ENCODE measurements at regions not wholly inside any gene's neighbourhood (a gene's known extent, or its start where the extent isn't known, plus 50 kb on each side); places are given as distances from the start of the nearest gene placed in this dataset.

GRCh38 chr6:19450651-19451050 is 386.5 kb upstream of the ID4 start:
- DNase-seq (ENCODE audit: low read depth): no peak

- DNase-seq (ENCODE audit: low read depth): no peak
Observed at GRCh38 chr6:19452495-19452894, 384.7 kb upstream of the ID4 start.

DNA sequence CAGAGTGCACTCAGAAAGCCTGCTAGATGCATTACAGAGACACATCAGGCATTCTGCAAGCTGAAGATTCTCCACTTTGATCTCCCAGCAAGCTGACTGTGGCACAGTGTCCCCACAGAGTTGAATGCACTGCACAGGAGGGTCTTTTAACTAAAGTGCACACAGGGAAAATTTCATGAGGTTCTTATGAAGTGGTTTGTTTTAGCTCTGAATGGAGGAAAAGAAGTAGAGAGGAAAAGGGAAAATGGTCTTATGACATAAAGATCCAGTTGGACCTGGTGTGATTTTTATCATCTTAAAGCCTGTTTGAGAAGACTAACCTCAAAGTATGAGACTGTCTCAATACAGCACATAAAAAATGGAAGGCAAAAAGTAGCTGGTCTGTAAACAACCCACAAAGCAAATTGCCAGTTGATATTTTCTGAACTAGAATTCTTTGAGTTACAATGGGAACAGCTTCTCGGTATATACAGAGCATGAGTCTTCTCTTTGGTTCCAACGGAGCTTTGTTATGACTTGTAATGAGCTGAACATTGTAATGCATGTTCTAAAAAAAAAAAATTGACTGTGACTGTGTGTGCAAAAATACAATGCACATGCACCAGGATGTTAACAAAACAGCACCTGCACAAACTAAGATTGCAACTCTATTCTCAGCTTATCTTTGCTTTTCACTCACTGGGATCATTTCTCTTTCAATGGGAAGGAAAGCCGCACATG is 383.0 kb upstream of the ID4 start:
- DNase-seq (ENCODE audit: low read depth): no peak

- no peak for DNase-seq (ENCODE audit: low read depth)
Observed at GRCh38 chr6:19454721-19455392, 382.3 kb upstream of the ID4 start.

DNA sequence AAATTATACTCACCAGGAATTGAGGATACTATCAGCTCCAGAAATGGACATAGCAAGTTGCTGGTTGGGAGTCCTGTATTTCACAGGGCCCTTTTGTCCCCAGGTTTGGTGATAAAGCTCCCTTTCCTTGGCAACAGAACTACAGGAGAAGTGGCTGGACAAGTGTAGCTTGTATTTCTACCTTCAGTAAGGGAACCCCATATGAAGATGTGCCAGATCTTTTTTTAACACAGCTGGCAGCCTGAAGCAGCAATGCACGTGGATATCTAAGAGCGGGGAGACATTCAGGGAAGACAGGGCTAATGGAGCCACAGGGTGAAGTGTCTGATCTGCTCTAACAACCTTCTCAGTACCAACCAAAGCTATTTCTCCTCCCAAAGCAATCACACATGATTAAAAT is 373.9 kb upstream of the ID4 start:
- DNase-seq (ENCODE audit: low read depth): no peak

- no peak for DNase-seq (ENCODE audit: low read depth)
Observed at GRCh38 chr6:19463925-19464324, 373.2 kb upstream of the ID4 start.

GRCh38 chr6:19465256-19465655 is 371.9 kb upstream of the ID4 start:
- DNase-seq (ENCODE audit: low read depth): no peak

DNA sequence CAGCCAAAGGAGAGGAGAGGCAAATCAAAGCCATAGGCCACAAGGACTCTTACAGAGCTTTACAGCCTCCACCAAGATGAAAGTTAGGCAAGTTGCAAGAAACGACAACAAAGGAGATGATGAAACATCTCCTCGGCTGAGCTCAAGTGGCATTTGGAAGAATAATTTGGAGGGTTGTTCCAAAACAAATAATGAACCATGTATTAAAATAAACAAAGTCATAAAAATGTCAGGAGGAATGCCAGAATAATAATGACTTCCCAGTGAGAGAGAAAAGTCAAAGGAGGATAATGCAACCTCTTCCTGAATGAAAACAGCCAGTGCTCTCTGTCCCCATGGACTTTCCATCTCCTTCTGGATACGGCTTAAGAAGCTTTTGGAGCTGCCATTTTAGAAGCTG is 371.4 kb upstream of the ID4 start:
- no peak for DNase-seq (ENCODE audit: low read depth)

DNA sequence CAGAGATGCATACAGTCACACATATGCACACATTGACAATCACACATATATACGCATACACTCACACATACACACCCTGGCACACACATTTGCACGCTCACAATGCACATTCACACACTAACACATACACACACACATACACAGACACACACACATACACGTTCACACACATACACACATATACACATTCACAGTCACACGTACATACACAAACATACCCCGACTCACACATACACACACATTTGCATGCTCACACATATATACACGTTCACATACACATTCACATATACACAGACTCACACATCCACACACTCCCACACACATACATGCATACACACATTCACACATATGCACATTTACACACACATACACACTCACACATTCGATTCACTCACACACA is 366.8 kb upstream of the ID4 start:
- DNase-seq (ENCODE audit: low read depth): no peak

- DNase-seq (ENCODE audit: low read depth): peak; percentile 0
Observed at GRCh38 chr6:19472153-19472552, 365.0 kb upstream of the ID4 start.

DNA sequence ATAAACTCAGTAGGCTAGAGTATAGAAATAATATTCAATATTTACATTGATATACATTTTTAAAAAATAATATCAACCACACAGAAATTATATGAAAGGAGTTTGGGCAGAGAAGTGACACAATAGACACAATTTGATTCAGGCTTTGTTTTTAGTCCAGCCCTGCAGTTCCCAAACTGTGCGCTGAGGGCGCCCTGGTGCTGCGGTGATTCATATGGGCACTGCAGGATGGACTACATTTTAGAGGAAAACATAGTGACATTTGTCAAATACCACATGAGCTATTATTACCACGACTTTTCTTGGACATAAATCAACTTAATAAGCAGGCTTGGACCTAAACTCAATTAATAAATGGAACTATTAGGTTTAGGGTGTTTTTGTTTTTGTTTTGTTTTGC is 364.3 kb upstream of the ID4 start:
- no peak for DNase-seq (ENCODE audit: low read depth)

DNA sequence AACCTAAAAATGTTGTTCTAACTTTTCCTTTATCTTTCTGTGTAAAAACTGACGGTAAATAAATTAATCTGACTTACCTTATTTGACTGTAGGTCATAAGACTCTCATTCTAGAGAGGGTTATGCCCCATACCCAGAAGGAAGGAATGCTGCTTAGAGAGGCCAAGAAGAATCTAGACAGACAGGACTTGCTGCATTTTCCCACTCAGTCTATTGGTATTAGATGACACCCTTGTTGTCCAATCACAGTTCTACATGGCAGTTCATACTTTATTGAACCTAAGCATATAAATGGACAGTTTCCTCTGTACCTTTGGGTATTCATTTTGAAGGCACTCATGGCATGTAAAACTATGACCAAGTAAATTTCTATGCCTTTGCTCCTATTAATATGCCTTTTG is 359.6 kb upstream of the ID4 start:
- no peak for DNase-seq (ENCODE audit: low read depth)

- no peak for DNase-seq (ENCODE audit: low read depth)
Observed at GRCh38 chr6:19478273-19478672, 358.9 kb upstream of the ID4 start.

GRCh38 chr6:19478992-19479391 is 358.2 kb upstream of the ID4 start:
- DNase-seq (ENCODE audit: low read depth): no peak

DNA sequence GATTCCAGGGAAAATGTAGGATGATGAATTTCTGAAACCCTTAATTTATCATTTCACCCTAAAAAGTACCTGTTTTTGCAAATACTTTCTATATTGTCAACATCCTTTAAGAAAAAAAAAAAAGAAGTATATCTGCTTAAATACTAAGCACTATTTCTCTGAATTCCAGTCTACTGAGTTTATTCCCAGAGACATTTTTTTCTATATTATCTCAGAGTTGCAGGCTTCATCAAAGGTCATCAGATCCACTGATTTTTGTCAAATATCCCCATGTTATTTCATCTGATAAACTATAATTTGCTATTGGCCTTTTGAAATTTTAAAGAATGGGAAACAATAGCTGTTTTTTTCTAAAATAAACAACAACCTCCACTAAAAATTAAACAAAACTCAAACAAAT is 357.6 kb upstream of the ID4 start:
- DNase-seq (ENCODE audit: low read depth): no peak

DNA sequence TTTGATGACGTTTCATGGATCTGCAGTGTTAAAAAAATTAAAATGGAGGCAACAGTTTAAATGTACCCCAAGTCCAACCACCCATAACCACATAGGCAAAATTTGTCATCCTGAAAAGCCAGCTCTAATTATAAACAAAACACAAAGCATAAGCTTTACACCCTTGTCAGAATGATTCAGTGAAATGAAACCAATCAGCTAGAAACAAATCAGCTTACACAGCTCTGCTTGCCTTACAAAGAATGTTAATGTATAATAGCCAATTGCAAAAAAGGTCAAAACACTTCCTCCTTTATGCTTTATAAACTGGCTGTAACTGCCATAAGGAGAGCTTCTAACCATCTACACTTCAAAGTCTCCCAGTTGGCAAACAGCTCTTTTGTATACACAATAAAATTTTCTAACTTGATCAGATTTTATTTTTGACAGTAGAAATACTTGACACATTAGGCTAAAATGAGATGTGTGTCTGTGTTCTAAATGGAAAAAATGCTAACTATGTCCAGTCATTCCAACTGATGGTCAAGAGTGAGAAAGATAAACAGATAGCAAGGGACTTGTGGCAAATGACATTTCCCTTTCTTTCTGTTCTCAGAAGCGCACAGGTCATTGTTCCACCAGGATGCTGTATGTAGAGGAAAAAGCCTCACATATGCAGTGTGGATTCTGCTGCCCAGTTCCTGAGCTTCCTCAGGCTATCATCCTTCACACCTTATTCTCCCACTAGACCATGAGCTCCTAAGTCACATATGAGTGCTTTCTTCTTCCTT is 344.3 kb upstream of the ID4 start:
- DNase-seq (ENCODE audit: low read depth): no peak

DNA sequence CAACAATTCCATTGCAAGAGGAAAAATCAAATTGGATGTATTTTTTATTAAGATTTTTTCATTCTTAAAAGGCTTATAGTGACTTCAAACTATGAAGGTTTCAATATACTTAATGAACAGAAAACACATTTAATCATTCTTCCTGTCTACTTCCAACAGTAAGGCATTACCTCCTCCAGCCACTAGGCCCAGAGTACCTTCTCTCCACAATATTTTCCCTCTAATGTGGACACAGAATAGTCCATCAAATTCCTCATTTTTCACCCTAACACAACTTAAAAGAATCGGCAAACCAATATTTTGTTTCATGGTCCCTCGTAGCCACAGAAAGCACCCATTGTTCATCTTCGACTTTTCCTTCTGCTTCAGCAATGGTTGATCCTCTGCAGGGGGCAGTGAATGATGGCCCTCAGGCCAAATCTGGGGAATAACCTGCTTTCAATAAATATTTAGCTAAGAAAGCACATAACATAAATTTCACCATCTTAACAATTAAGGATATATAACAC is 335.4 kb upstream of the ID4 start:
- DNase-seq (ENCODE audit: low read depth): no peak

DNA sequence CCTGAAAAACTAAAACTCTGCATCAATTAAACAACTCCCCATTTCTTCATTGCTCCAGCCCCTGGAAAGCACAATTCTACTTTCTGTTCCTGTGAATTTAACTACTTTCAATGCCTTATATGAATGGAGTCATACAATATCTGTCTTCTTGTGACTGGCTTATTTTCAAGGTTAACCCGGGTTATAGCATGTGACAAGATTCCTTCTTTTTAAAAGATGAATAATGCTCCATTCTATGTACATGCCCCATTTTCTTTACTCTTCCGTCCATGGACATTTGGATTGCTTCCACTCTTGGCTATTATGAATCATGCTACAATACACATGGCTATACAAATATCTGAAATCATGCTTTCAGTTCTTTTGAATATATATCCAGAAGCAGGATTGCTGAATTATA is 334.9 kb upstream of the ID4 start:
- DNase-seq (ENCODE audit: low read depth): no peak

DNA sequence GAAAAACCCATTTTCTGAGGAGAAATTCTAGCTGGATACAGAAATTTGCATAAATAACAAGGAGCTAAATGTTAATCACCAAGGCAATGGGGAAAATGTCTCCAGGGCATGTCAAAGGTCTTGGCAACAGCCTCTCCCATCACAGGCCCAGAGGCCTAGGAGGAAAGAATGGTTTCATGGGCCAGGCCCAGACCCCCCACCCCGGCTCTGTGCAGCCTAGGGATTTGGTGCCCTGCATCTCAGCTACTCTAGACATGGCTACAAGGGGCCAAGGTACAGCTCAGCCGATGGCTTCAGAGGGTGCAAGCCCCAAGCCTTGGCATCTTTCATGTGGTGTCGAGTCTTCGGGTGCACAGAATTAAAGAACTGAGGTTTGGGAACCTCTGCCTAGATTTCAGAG is 321.2 kb upstream of the ID4 start:
- DNase-seq (ENCODE audit: low read depth): no peak

DNA sequence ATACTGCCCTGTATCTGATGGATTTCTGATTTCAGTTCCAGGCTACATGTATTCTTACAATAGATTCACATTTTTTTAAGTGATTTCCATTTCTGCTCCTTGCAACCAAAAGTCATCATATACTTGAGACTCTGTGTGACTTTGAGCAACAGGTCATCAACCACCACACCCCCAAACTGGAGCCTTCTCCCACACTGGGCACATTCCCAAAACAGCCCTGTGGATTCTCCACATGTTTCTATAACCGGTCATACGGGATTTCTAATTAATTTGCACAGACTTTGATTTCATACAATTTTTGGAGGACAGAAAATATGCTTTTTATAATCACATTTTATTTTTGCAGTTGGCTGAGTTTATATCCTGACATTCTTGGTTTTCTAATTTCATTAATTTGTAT is 317.2 kb upstream of the ID4 start:
- no peak for DNase-seq (ENCODE audit: low read depth)

DNA sequence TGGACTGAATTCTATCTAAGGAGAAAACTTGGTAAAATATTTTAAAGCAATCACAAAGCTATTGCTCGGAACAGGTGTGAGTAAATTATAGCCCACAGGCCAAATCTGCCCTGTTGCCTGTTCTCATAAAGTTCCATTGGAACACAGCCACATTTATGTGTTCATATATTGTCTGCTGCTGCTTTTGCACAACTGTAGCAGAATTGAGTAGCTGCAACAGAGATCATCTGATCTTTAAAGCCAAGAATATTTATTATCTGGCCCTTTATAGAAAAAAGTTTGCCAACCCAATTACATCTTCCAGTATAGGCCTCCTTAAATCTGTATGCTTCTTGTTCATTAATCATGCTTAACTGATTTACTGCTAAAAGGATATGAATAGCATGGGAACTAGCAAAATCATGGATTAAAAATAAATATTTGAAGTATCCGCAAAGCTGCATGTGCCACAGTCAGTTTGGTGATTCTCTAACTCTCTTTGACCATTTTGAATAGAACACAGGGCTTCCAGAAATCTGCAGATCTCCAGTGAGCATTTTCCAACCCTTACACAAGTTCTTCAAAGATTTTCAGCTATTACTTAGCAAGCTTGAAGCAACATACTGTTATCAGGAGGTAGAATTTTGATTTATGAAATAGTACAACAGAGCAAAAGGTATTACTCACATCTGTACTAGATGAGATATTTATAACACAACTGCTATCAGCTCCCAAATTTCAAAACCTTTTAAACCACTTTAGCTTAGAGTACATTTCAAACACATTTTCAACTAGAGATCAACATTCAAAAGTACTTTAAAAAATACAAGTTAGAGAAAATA is 312.6 kb upstream of the ID4 start:
- DNase-seq (ENCODE audit: low read depth): no peak

GRCh38 chr6:19525673-19526072 is 311.5 kb upstream of the ID4 start:
- no peak for DNase-seq (ENCODE audit: low read depth)

Data from LHCN-M2 (cell line).